K562 (cell line): ENCODE measurements at regions not wholly inside any gene's neighbourhood (a gene's known extent, or its start where the extent isn't known, plus 50 kb on each side); places are given as distances from the start of the nearest gene placed in this dataset.

Source experiments
- ATAC-seq: fragments of 200-7000 bp; cut with Tn5 transposase; 3 replicates; pipeline ENCODE4 v1.9.1; 2020; ENCODE audit warnings: moderate library complexity
- BruUV-seq: library from RNA; stranded (reverse); fragments of 400-500 nt; replicated peaks from 2 replicates; lab custom pipeline; 2021; lab: Mats Ljungman, UMichigan
- CTCF ChIA-PET: fragments of 300-600 bp; formaldehyde crosslinking; extraction: SDS; loops from one replicate; lab custom pipeline; 2021; ENCODE audit warnings: low intra/inter-chr PET ratio; lab: Yijun Ruan, JAX
- POLR2A ChIA-PET: fragments of 300-600, 350-650 bp; sonication (Branson Sonifier 250); formaldehyde crosslinking; extraction: SDS; loops from one replicate; lab custom pipeline; 2021; ENCODE audit warnings: antibody characterized with exemption, inconsistent platforms; lab: Yijun Ruan, JAX
- DNase-seq, 4 experiments: peaks; one replicate each; pipeline versions ENCODE4 v3.0.0 to v3.0.0-alpha.2; 2011 to 2018; ENCODE audit warnings: low spot score in 3 of 4, mixed read lengths in 3 of 4; ENCODE audit errors: extremely low read depth in 1 of 4
- FAIRE-seq: peaks from 2 replicates; lab custom pipeline; 2011; peaks lifted over from hg19 to GRCh38; lab: Jason Lieb, UNC
- H2AFZ ChIP-seq: 2 replicates; pipeline ENCODE4 v1.6.0; 2011; ENCODE audit warnings: low read depth, low read length, control low read depth, inconsistent platforms
- H3K27ac ChIP-seq: fragments of 200-600 bp; 3 replicates; pipeline ENCODE4 v1.8.0; 2011; ENCODE audit warnings: low read depth, mild to moderate bottlenecking, control low read depth, inconsistent platforms, low read length, moderate library complexity, mixed read lengths; ENCODE audit errors: extremely low read depth
- H3K27me3 ChIP-seq, 2 experiments: fragments of 300-600 bp in 1 of 2; 2 replicates in 1 of 2; 3 replicates in 1 of 2; pipeline versions ENCODE4 v1.6.0 to v1.8.0; 2011; ENCODE audit warnings: inconsistent platforms in 2 of 2, low read length in 2 of 2, mild to moderate bottlenecking in 1 of 2, mixed read lengths in 1 of 2, moderate library complexity in 1 of 2; ENCODE audit not compliant: control insufficient read depth in 2 of 2, insufficient read depth in 2 of 2
- H3K36me3 ChIP-seq: fragments of 300-600 bp; 3 replicates; pipeline ENCODE4 v1.8.0; 2011; ENCODE audit warnings: mild to moderate bottlenecking, low read length, inconsistent platforms; ENCODE audit not compliant: control insufficient read depth, insufficient read depth
- H3K4me1 ChIP-seq, 2 experiments: fragments of 200-600 bp in 1 of 2; replicated peaks in 1 of 2; 2 replicates in 1 of 2; 3 replicates in 1 of 2; pipeline versions ENCODE4 v1.5.1 to v1.8.0; 2011; ENCODE audit warnings: inconsistent platforms in 2 of 2, low read length in 2 of 2, mild to moderate bottlenecking in 1 of 2, mixed read lengths in 1 of 2, moderate library complexity in 1 of 2; ENCODE audit not compliant: control insufficient read depth in 2 of 2, insufficient read depth in 2 of 2
- H3K4me2 ChIP-seq: 2 replicates; pipeline ENCODE4 v1.6.1; 2011; ENCODE audit warnings: low read length, control low read depth, inconsistent platforms, mixed read lengths; ENCODE audit not compliant: insufficient read depth
- H3K4me3 ChIP-seq: fragments of 200-600 bp; sonication (generic), shearing (Covaris generic); 2 replicates; pipeline ENCODE4 v1.5.1; 2016; ENCODE audit warnings: control low read depth, inconsistent platforms
- H3K79me2 ChIP-seq: fragments of 200-600 bp; 3 replicates; pipeline ENCODE4 v1.8.0; 2011; ENCODE audit warnings: low read length, inconsistent platforms; ENCODE audit not compliant: control insufficient read depth, insufficient read depth
- H3K9ac ChIP-seq, 2 experiments: 2 replicates each; pipeline versions ENCODE4 v1.6.0 to v1.6.1; 2011; ENCODE audit warnings: low read depth in 2 of 2, low read length in 2 of 2, control low read depth in 1 of 2, inconsistent platforms in 1 of 2, mild to moderate bottlenecking in 1 of 2, mixed read lengths in 1 of 2; ENCODE audit not compliant: insufficient read depth in 1 of 2
- H3K9me1 ChIP-seq: one replicate; pipeline ENCODE4 v1.6.0; 2011; ENCODE audit warnings: inconsistent platforms, mild to moderate bottlenecking, low read length, moderate library complexity; ENCODE audit not compliant: control insufficient read depth, insufficient read depth
- H3K9me3 ChIP-seq: replicated peaks from 2 replicates; pipeline ENCODE4 v1.5.1; 2011; ENCODE audit warnings: low read depth, low read length, inconsistent platforms; ENCODE audit not compliant: control insufficient read depth, insufficient read depth
- H4K20me1 ChIP-seq: replicated peaks from 2 replicates; pipeline ENCODE4 v1.6.1; 2011; ENCODE audit warnings: low read length, inconsistent platforms, mixed read lengths; ENCODE audit not compliant: control insufficient read depth, insufficient read depth
- CUX1 ChIP-seq: fragments of 200-800 bp; sonication (Bioruptor generic); IDR thresholded peaks from 2 replicates; pipeline ENCODE4 v1.6.1; 2016; ENCODE audit warnings: missing genetic modification characterization, missing compliant biosample characterization
- WGBS: fragments of 100-300 bp; shearing (Covaris generic); methylation state at CpG from one replicate; pipeline ENCODE4 v1.1.6; 2016; ENCODE audit warnings: low coverage, mixed read lengths; ENCODE audit not compliant: insufficient coverage; ENCODE audit errors: missing lambda C conversion rate; 5-methylcytosine and 5-hydroxymethylcytosine counted together
- in situ Hi-C: fragments of 300-500 bp; cut with MboI; formaldehyde crosslinking; loops from 4 replicates; pipeline ENCODE4 v1.15.0; 2018; ENCODE audit warnings: inconsistent platforms, mixed read lengths
- intact Hi-C: fragments of 100-400 bp; cut with micrococcal nuclease; formaldehyde crosslinking; loops from 2 replicates; pipeline ENCODE4 v1.14.2; 2022

DNA sequence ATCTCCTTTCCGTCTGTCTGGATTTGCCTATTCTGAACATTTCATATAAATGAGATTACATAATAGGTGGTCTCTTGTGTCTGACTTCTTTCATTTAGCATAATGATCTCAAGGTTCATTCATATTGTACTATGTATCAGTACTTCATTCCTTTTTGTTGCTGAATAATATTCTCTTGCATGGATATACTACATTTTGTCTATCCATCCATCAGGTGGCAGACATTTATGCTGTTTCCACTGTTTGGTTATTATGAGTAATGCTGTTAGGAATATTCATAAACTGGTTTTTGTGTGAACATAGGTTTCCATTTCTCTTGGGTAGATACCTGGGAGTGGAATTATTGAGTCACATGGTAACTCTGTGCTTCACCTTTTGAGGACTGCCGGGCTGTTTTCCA lies 148.2 kb upstream of the PMEPA1 start:
- in situ Hi-C loops = no loop called here
- Histone ChIP-seq H3K27me3 (no peaks in the 10 kb centered on the region), H4K20me1 (no peaks in the 10 kb centered on the region), H3K4me2 (no peak overlapping the region), H3K27ac (no peak overlapping the region), H3K4me1 (no peaks in the 10 kb centered on the region), H3K79me2 (no peaks in the 10 kb centered on the region), H3K9me3 (no peaks in the 10 kb centered on the region), H3K9me1 (no peaks in the 10 kb centered on the region), H3K4me3 (no peak overlapping the region), H3K36me3 (no peaks in the 10 kb centered on the region), H2AFZ (no peak overlapping the region), H3K9ac (no peak overlapping the region)
- TF ChIP-seq CUX1 (CRISPR knock-in tag) = no peak
- ChIA-PET POLR2A (no interaction called here), CTCF (no interaction called here)
- DNase-seq = no peak
- 3% methylated on average over 2 of the region's 2 CpGs for WGBS
- intact Hi-C loops = no loop called here
- ATAC-seq = no peak
- no peak for FAIRE-seq
- BruUV-seq = no TSS peak
